C4-2B (cell line): ENCODE measurements at regions not wholly inside any gene's neighbourhood (a gene's known extent, or its start where the extent isn't known, plus 50 kb on each side); places are given as distances from the start of the nearest gene placed in this dataset.

Experiments
- ZFX ChIP-seq: fragments of 450-650 bp; IDR thresholded peaks from 2 replicates; pipeline ENCODE4 v1.6.1; 2017
- TF ChIP-seq, protein P1 (sequence below): fragments of 450-650 bp; conservative IDR thresholded peaks from 2 replicates; pipeline ENCODE4 v1.5.1; 2017; ENCODE audit warnings: mild to moderate bottlenecking

DNA sequence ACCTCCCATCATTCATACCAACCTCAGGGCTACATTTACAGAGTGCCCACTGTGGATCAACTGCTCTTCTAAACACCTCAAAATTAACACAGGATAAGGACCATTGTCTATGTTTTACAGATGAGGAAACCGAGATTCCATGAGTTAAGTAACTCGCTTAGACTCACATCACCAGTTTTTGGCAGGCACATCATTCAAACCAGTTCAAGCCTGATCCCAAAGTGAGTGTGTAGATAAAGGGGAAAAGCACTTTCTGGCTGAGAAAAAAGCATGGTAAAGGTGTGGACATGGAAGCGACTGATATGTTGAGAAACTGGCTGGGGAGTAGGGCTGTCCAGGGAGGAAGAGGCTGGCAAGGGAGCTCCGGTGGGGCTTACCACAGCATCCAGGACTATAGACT is 193.7 kb upstream of the RORA start:
- TF ChIP-seq, protein P1, sequence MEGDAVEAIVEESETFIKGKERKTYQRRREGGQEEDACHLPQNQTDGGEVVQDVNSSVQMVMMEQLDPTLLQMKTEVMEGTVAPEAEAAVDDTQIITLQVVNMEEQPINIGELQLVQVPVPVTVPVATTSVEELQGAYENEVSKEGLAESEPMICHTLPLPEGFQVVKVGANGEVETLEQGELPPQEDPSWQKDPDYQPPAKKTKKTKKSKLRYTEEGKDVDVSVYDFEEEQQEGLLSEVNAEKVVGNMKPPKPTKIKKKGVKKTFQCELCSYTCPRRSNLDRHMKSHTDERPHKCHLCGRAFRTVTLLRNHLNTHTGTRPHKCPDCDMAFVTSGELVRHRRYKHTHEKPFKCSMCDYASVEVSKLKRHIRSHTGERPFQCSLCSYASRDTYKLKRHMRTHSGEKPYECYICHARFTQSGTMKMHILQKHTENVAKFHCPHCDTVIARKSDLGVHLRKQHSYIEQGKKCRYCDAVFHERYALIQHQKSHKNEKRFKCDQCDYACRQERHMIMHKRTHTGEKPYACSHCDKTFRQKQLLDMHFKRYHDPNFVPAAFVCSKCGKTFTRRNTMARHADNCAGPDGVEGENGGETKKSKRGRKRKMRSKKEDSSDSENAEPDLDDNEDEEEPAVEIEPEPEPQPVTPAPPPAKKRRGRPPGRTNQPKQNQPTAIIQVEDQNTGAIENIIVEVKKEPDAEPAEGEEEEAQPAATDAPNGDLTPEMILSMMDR: no peak
- TF ChIP-seq ZFX: no peak
